HG03520 (cell line): ENCODE measurements at regions not wholly inside any gene's neighbourhood (a gene's known extent, or its start where the extent isn't known, plus 50 kb on each side); places are given as distances from the start of the nearest gene placed in this dataset.

Experiments
- ATAC-seq: cut with Tn5 transposase; IDR thresholded peaks from one replicate; pipeline ENCODE4 v1.9.1; 2021; ENCODE audit warnings: mild to moderate bottlenecking, moderate library complexity; ENCODE audit not compliant: unreplicated experiment

DNA sequence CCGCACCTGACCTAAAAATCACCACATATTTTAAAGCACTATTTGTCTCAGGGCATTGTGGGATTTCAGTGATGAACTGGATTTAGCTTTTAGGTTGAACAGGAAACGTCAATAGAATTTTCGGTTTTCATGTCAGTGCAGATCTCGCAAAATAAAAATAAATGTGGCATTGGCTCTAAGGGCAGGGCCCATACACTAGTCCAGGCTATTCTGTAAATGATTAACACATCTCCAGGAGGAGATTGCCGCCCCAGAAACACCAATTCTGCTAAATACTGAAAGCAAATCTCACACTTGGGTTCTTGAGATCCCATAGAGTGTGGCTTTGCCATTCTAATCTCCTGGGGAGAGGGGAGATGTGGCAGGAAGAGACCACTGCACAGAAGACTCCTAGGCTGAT is 1494.0 kb upstream of the TMEM132C start:
- peak; percentile 9 for ATAC-seq

DNA sequence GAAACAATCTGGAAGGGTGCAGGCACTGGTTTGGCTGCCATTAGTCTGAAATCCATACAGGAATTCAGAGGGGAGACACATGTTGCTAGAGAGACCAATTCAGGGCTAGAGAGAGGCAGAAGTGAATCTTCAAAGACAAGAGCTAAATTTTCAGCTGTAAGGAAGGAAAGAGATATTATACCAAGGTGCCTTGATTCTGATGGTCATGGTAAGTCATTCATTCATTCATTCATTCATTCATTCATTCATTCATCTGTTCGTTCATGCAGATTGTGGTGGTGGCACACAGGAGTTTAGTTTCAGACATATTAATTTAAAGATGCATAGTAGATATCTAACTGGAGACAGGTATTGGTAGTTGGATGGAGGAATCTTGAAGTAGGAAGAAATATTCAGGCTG is 1493.5 kb upstream of the TMEM132C start:
- ATAC-seq = no peak

DNA sequence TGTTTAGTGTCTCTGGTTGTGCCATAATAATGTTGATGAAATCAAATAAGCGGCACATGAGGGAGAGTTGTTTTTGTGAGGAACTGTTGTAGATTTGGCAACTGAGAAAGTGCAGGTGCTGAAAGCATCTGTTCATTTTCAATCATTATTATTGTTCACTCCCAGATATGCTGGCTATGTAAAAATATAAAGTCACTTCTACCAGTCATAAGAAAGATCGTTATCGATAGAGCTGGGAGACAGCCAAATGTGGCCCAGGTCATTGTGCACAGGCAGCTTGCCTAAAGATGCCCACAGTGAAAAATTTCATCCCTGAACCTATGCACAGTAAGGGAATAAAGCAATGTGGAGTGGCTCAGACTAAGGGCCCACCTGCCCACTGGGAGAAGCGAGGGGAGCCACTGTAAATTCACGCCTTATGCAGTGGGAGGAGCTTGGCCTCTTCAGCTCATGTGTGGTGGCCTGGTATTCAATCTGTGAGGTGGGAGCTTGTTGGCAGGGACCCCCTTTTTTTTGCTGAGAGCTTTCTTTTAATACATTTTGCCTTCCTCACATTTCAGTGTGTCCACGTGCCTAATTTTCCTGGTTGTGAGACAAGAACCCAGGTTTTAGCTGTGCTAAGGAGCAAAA is 1490.8 kb upstream of the TMEM132C start:
- ATAC-seq = no peak

DNA sequence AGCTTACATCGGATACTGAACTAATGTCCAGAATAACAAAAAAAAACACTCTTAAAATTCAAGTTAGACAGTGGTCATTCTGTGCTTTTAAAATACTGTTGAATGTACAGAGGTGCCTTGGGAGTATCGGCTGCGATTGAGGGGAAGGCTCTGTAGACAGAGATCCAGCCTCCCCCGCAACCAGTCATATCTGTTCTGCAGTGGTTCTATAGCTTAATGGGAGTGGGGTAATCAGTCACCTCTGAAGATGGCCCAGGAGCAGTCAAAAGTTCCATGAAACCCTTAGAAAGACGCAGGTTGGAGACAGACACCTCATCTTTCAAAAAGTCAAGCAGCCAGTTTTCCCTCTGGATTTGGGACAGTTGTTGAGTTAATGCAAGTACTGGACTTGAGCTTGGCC is 1486.6 kb upstream of the TMEM132C start:
- no peak for ATAC-seq

DNA sequence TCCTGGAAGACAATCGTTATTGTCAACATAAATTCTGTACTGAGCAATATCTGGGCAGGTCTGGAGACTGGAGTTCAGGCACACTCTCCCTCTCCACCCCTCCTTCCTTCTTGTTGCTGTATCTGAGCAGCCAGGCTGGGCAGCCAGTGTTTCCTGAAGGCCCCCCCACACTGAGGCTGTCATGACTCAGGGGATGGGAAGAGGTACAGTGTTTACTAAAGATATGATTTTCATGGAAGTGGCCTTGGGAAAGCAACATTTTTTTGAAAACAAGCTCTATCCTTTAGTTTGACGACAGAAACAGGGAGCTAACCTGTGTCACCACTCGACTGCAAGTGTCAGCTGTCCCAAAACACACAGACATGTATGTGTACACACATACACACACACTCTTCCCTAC is 1485.4 kb upstream of the TMEM132C start:
- ATAC-seq = no peak

DNA sequence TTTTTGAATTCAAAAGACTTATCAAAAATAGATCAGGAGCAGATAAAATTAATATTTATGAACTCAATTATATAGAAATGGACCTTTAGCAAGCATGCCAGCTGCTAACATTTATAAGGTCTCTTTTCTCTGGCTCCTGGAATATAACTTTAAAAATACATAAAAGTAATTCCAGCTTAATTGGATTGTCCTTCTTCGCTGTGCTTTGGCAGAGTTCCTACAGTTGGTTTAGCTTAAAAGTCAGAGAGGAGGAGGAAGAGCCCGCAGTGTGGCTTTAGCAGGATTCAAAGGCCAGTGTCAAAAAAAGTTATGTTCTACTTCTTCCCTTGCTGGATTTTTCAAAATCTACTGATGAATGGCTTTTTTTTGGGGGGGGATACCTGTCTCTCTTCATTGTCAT is 1484.9 kb upstream of the TMEM132C start:
- no peak for ATAC-seq

DNA sequence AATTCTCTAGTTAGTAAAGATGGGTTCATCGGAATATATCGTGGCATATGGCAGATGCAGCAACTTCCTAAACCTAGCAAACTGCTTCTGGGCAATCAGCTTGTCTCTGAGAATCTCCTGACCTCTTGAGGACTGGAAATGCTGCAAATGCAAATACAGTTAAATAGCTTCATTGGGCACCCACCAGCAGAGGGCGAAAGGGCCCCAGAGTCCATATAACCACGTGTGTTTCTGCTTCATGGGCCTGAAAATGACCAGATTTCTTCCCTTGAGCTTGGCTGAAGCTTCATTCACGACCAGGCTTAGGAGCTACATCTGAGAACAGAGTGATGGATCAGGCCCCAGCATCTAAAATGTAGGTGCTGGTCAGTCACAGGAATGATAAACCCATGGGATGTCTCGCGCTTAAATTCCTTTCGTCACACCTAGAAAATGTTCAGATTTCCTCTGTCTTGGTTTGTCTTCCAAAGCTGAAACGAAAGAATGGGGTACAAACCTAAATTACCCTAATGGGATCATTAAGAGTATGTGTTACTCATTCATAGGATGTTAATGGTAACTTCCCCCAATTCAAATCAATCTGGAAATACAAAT is 1482.5 kb upstream of the TMEM132C start:
- no peak for ATAC-seq

DNA sequence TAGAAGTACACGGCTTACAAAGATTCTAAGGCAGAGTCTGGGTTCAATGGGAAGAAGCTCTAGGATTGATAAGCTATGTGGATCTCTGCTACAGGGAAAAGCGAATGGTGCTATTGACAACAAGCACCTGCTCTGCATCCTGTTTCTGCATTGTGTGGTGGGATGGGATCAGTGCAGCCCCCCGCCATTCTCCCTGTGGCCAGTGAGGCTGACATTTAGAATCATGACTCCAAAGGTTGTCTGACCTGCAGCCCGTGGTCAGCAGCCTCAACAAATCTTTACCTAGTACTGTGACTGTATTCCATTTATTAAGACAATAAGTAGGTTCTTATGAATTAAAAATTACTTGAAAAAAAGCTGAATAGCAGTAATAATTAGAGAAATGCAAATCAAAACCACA is 1477.0 kb upstream of the TMEM132C start:
- ATAC-seq = no peak

DNA sequence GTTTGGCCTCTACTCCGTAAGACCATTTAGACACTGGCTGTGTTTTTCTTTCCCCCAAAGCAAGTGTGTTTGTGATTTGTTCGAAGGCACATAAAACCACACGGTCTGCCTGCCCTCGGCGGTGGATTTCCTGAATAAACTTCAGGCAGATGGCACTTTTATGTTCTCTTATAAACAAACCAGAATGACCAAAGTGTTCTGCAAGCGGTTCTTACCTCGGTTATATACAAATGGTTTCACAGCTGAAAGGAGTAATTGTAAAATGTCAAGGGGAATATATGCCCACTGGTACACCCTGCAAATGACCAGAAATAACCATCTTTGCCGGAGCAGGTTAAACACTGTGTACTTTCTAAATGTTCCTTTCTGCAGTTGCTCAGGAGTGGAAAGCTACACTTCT is 1475.8 kb upstream of the TMEM132C start:
- no peak for ATAC-seq

DNA sequence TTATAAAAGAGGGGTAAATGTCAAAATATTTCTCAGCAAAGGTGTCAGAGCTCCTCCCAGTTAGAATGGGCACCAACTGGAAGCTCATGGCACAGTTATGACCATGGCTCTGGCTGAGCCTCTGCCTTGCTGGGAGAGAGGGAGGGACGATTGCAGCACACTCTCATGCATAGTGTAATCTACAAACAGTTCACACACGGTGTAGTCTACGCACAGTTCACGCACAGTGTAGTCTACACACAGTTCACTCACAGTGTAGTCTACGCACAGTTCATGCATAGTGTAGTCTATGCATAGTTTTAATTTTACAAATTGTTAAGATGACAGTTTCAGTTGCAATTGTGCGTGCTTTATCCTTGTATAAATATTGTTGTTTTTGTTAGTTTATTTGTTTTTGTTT is 1474.6 kb upstream of the TMEM132C start:
- no peak for ATAC-seq

DNA sequence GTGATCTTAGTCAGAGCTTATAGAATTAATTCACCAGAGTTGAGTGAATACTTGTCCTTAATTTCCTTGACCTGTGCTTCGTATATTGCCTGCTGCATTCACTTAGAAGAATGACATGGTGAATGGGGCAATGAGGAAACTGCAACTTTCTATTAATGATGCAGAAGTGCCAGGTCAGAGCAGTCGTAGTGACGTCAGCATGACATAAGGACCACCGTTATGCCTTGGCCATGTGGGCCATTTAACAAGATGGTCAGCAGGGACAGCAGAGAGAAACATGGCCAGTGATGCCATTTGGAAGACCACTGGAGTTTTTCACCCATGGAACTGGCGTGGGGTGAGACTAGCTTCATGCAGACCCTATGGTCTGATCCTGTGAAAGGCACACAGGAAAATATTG is 1469.4 kb upstream of the TMEM132C start:
- ATAC-seq = no peak

DNA sequence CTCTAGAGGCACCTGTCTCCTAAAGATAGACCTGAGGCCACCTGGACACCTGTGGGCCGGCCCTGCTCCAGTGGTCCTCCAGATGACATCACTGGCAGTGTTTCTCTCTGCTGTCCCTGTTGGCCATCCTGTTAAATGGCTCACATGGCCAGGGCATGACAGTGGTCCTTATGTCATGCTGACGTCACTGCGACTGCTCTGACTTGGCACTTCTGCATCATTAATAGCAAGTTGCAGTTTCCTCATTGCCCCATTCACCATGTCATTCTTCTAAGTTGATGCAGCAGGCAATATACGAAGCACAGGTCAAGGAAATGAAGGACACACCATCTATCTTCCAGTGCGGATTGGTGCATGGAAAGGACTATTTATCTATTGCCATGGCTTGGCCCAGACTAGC is 1468.5 kb upstream of the TMEM132C start:
- ATAC-seq = no peak

DNA sequence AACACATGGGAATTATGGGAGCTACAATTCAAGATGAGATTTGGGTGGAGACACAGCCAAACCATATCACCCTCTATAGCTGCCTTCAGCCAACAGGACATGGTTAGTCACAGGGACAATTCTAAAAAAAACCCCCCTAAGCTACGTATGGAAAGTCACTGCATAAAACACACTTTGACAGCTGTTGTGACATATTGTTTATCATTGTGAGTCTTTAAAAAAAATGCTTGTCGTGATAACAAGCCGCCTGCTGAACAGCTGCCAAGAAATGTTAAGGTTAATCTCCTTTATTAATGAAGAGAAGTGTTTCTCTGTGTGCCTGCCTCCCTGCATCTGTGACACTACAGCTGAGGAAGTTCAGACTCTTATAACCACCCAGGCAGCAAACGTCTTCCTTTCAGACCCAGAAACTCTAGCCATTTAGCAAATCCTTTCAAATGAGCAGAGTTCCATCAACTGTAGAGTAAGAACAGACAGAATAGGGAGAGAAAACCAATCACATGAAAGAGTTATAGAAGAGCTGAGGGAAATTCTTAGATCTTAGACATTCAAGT is 1459.6 kb upstream of the TMEM132C start:
- no peak for ATAC-seq

DNA sequence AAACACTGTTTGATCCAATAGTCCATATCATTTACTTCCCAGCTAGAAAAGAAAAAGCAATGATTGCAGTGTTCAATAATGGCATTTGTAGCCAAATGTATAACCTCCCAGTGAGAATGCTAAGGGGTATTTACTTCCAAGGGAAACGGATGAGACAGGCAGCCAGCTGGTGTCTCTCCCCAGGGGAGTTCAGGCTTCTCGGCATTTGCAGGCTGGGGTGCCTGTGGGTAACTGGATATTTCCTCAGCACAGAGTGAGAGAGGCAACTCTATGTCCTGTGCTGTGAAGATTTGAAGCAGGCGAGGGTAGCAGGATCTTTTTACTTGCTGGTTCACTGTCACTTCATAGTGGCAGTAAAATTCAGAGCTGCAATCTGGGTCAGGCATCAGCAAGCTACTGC is 1455.6 kb upstream of the TMEM132C start:
- ATAC-seq = no peak

DNA sequence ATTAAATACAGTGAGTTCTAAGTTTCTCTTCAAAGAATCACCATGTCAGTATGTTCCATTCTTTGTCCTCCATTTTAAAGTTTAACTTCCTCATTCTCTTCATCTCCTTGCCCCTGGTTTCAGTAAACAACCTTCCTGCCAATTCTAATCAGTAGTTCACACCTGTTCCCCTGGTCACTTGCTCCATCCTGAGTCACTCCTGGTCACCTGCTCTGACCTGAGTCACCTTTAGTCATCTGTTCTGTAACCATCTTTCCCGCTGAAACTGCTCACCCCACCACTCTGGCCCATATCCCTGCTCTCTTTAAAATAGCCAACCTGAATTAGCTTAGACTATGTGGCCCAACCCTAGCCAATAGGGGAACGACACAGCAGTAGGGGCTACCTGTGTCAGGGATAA is 1447.4 kb upstream of the TMEM132C start:
- ATAC-seq = no peak

DNA sequence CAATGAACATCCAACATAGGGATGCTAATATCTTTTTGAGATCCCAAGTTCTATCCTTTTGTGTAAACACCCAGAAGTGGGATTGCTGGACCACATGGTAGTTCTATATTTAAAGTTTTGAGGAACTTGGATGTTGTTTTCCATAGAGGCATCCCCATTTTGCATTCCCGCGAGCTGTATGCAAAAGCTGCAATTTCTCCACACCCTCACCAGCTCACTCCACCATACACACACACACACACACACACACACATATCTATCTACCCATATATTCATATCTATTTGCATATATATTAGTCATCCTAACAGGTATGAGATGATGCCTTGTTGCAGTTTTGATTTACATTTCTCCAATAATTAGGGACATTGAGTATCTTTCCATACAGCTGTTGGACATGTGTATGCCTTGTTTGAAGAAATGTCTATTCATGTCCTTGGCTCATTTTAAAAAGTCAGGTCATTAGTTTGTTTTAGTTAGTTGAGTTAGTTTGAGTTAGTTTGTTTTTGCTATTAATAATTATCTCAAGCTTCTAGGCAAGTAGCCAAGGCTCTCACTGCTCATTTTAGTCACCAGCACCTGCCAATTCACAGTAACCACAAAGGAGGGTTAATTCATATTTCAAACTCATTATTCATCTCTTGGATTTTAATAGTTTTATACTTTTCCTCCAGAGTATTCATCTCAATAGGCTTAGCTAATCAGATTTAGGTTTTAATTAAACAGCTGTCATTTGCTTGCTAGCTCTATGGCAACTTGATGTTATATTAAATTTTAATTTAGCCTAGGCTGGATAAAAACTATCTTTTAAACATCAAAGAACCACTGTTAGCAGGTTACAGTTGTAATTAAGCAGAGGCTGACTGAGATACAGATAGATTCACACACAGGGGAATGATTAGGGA is 1435.9 kb upstream of the TMEM132C start:
- no peak for ATAC-seq

DNA sequence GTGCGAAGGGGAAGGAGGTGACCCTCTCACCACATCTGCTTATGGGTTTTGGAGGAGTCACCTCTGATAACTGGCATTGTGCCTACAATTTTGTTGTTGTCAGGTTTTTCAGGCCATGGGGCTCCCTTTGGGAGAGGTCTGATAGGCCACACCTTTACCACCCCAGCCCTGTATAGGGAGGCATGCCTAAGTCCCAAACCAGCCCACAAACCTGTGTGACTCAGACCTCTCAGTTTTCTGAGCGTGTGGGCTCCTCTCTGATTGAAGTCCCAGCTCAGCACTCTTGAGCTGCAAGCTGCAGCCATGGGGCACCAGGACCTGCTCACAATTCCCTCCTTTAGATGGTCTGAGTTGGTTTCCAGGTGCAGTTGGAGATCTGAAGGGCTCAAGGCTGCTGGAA is 1429.3 kb upstream of the TMEM132C start:
- no peak for ATAC-seq

DNA sequence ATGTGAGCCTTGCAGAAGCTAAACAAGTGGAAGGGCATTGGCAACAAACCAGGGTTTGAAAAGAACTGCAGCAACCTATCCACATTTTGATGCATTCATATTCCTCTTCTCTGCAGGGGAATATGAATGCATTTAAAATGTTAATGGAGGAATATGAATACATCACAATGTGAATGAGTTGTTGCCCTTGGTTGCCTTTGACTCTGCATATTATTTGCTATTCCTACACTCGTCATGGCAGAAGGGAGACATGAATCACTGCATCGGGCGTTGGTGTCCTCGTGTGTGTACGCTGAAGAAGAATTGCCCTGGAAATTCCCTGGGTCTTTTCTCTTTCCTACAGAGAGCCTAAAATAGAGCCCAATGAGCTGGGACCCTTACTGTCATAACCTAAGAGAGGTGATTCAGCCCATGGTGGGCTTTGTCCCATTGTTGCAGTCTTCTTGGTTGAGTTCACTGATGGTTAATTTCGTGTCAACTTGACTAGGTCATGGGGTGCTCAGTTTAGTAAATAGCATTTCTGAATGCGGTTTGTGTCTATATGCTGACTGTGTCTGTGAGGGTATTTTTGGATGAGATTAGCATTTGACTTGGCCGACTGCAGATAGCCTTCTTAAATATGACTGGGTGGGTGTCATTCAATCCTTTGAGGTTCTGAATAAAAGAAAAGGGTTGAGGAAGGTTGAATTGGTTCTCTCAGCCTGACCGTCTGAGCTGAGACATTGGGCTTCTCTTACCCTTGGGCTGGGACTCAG is 1422.9 kb upstream of the TMEM132C start:
- no peak for ATAC-seq

DNA sequence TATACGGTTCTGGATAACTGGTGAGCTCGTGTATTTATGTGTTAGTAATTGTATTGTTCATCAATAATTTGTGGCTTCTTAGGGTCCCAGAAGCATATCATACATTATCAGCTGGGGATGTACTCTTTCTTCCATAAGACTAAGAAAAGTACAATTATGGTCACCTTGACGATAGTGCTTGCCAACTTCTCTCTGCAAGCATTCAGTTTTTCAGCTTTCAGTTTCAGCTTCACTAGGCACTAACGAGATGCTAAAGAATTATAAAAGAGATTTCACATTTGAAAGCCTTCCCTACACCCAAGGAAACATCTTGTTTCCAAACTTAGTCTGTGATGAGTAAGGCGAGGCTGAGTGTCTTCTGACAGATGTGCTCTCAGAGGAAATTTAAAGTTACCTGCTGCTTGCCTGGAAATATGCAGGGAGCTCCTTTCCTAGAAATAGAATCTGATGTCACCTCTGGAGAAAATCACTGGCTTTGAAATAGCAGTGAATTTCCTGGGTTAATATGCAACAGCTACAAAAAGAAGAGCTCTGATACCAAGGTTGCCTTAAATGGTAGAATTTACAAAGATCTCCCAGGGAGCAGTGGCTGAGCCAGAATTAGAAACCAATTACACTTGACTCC is 1419.9 kb upstream of the TMEM132C start:
- no peak for ATAC-seq

DNA sequence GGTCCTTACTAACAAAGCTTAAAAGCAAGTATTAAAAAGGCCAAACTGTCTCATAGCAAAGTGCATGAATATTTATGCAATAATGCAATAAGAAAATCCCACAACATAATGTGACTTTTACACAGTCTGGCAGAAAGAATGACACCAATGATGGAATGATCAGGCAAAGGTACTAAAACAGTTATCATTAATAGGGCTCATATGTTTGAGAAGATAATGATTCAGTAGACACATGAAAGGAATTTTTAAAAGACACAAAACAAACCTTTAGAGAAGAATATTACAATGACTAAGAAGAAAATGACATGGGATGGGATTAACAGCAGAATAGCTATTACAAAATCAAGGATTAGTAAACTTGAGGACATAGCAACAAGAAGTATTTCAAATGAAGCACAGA is 1411.2 kb upstream of the TMEM132C start:
- ATAC-seq = no peak

DNA sequence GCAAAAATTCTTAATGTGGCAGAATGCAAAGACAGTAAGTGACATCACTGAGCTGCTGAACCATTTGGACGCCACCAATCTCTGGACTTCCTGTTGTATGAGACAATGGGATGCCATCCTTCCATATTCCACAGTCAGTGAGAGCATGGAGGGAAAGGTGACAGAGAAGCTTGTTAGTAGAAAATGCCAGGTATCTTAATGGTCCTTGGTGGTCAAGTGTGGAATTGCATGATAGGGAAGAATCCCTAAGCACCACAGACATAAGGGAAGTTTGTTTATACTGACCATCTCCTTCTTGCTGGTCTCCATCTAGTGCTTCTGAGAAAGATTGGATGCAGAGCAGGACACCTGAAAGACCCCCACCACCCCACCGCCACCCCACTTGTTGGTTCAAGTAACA is 1410.0 kb upstream of the TMEM132C start:
- no peak for ATAC-seq
